ENCODE measurements at regions not wholly inside any gene's neighbourhood (a gene's known extent, or its start where the extent isn't known, plus 50 kb on each side); places are given as distances from the start of the nearest gene placed in this dataset.
"Not testable (repeated sequence)": the region's sequence is repeated elsewhere in the genome, so short reads cannot be mapped to it uniquely, and the experiment has no call there.

DNA sequence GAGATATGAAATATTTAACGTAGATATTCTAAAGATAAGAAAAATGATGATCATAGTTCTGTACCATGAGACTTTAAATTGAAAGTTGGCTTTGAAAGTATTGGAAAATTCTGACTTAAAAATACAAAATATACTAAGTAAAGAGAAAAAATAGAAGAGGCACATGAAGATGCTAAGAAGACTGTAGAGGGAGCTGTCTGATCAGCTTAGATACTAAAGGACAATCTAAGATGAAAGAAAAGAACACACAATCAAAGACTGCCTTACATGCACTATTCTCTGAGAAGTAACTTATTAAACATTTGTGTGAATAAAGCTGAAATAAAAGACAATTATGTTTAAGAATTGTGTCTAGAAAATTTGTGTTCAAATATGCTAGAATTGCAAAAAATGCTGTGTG lies 55.1 kb downstream of the RBMXL2 start:
- H3K36me3 ChIP-seq (ENCODE audit: low read depth), result no peaks in the 10 kb centered on the region
- WGBS, 2 experiments (ENCODE audit: low coverage in 1 of 2, low lambda C conversion rate in 2 of 2, missing lambda C conversion rate in 2 of 2), result 0 to 3% methylated on average over 1 of the region's 1 CpG
- H3K9me2 ChIP-seq (ENCODE audit: insufficient read depth), result no peaks in the 10 kb centered on the region
- H3K27me3 ChIP-seq (replicated peaks; ENCODE audit: insufficient read depth), result 0 out of 2 replicates have a peak, but pooled peaks cover 4% of the 10 kb centered on the region
- H3K4me3 ChIP-seq, result no peak overlapping the region
- no peak overlapping the region for H3K27ac ChIP-seq
- no peaks in the 10 kb centered on the region for H4K20me1 ChIP-seq (ENCODE audit: insufficient read depth)
- no peaks in the 10 kb centered on the region for H3K9me3 ChIP-seq (ENCODE audit: low read depth)
- no peak overlapping the region for H3K9ac ChIP-seq
- no peaks in the 10 kb centered on the region for H3K79me2 ChIP-seq (ENCODE audit: insufficient read depth)
- TF ChIP-seq EZH2phosphoT487 (IDR thresholded peaks at IDR 0.05; ENCODE audit: insufficient read depth, low read depth) (no peak), EZH2 (IDR thresholded peaks at IDR 0.05; ENCODE audit: insufficient read depth, poor library complexity, severe bottlenecking) (no peak)
- DNase-seq, result peak; percentile 42
- H3K4me1 ChIP-seq (ENCODE audit: insufficient read depth), result no peaks in the 10 kb centered on the region
- in situ Hi-C loops (cut with MboI), result no loop called here
- no peaks in the 10 kb centered on the region for H3F3A ChIP-seq (ENCODE audit: insufficient read depth)
- no peak overlapping the region for H2AFZ ChIP-seq
- no peak overlapping the region for H3K4me2 ChIP-seq (ENCODE audit: unreplicated experiment)

- H3K9me2 ChIP-seq (ENCODE audit: insufficient read depth); H3K4me1 ChIP-seq (ENCODE audit: insufficient read depth); H2AFZ ChIP-seq; DNase-seq; H3K4me3 ChIP-seq; H3F3A ChIP-seq (ENCODE audit: insufficient read depth); H3K27me3 ChIP-seq (replicated peaks; ENCODE audit: insufficient read depth); H3K79me2 ChIP-seq (ENCODE audit: insufficient read depth); H3K9me3 ChIP-seq (ENCODE audit: low read depth); H3K27ac ChIP-seq; H3K4me2 ChIP-seq (ENCODE audit: unreplicated experiment); H3K9ac ChIP-seq; in situ Hi-C loops (cut with MboI); H4K20me1 ChIP-seq (ENCODE audit: insufficient read depth); H3K36me3 ChIP-seq (ENCODE audit: low read depth): not testable (repeated sequence)
- WGBS, 2 experiments (ENCODE audit: low coverage in 1 of 2, low lambda C conversion rate in 2 of 2, missing lambda C conversion rate in 2 of 2), result 78 to 87% methylated on average over 4 of the region's 4 CpGs
Measured at GRCh38 chr11:7150104-7150503, 61.3 kb downstream of the RBMXL2 start.

- peak; percentile 16 for DNase-seq
- Histone ChIP-seq H3K27me3 (replicated peaks; ENCODE audit: insufficient read depth) (no peaks in the 10 kb centered on the region), H4K20me1 (ENCODE audit: insufficient read depth) (no peaks in the 10 kb centered on the region), H3K4me3 (no peak overlapping the region), H3K9me3 (ENCODE audit: low read depth) (no peaks in the 10 kb centered on the region), H2AFZ (no peak overlapping the region), H3F3A (ENCODE audit: insufficient read depth) (no peaks in the 10 kb centered on the region), H3K27ac (no peak overlapping the region), H3K79me2 (ENCODE audit: insufficient read depth) (no peaks in the 10 kb centered on the region), H3K9ac (no peak overlapping the region), H3K36me3 (ENCODE audit: low read depth) (no peaks in the 10 kb centered on the region), H3K9me2 (ENCODE audit: insufficient read depth) (no peaks in the 10 kb centered on the region), H3K4me1 (ENCODE audit: insufficient read depth) (no peaks in the 10 kb centered on the region), H3K4me2 (ENCODE audit: unreplicated experiment) (no peak overlapping the region)
- TF ChIP-seq EZH2phosphoT487 (IDR thresholded peaks at IDR 0.05; ENCODE audit: insufficient read depth, low read depth) (no peak), EZH2 (IDR thresholded peaks at IDR 0.05; ENCODE audit: insufficient read depth, poor library complexity, severe bottlenecking) (no peak)
- in situ Hi-C loops (cut with MboI), result no loop called here
- WGBS, 2 experiments (ENCODE audit: low coverage in 1 of 2, low lambda C conversion rate in 2 of 2, missing lambda C conversion rate in 2 of 2), result 2 to 6% methylated on average over 2 of the region's 2 CpGs
Measured at GRCh38 chr11:7154881-7155361, 66.1 kb downstream of the RBMXL2 start.

- Histone ChIP-seq H4K20me1 (ENCODE audit: insufficient read depth) (no peaks in the 10 kb centered on the region), H3K9me3 (ENCODE audit: low read depth) (no peaks in the 10 kb centered on the region), H3F3A (ENCODE audit: insufficient read depth) (no peaks in the 10 kb centered on the region), H3K4me2 (ENCODE audit: unreplicated experiment) (no peak overlapping the region), H3K9me2 (ENCODE audit: insufficient read depth) (no peaks in the 10 kb centered on the region), H3K36me3 (ENCODE audit: low read depth) (no peaks in the 10 kb centered on the region), H3K4me3 (no peak overlapping the region), H3K27me3 (replicated peaks; ENCODE audit: insufficient read depth) (no peaks in the 10 kb centered on the region), H3K4me1 (ENCODE audit: insufficient read depth) (no peaks in the 10 kb centered on the region), H3K79me2 (ENCODE audit: insufficient read depth) (no peaks in the 10 kb centered on the region), H2AFZ (no peak overlapping the region), H3K27ac (no peak overlapping the region), H3K9ac (no peak overlapping the region)
- in situ Hi-C loops (cut with MboI), result no loop called here
- TF ChIP-seq EZH2 (IDR thresholded peaks at IDR 0.05; ENCODE audit: insufficient read depth, poor library complexity, severe bottlenecking) (no peak), EZH2phosphoT487 (IDR thresholded peaks at IDR 0.05; ENCODE audit: insufficient read depth, low read depth) (no peak)
- 22 to 29% methylated on average over 3 of the region's 3 CpGs for WGBS, 2 experiments (ENCODE audit: low coverage in 1 of 2, low lambda C conversion rate in 2 of 2, missing lambda C conversion rate in 2 of 2)
- DNase-seq, result no peak
Measured at GRCh38 chr11:7160814-7161489, 72.2 kb downstream of the RBMXL2 start.

- H3K27ac ChIP-seq, result no peak overlapping the region
- 8 to 18% methylated on average over 3 of the region's 3 CpGs for WGBS, 2 experiments (ENCODE audit: low coverage in 1 of 2, low lambda C conversion rate in 2 of 2, missing lambda C conversion rate in 2 of 2)
- no peak overlapping the region for H2AFZ ChIP-seq
- no peaks in the 10 kb centered on the region for H3F3A ChIP-seq (ENCODE audit: insufficient read depth)
- DNase-seq, result no peak
- H3K4me1 ChIP-seq (ENCODE audit: insufficient read depth), result no peaks in the 10 kb centered on the region
- H3K9me3 ChIP-seq (ENCODE audit: low read depth), result no peaks in the 10 kb centered on the region
- no peak overlapping the region for H3K4me3 ChIP-seq
- no peaks in the 10 kb centered on the region for H3K79me2 ChIP-seq (ENCODE audit: insufficient read depth)
- H3K27me3 ChIP-seq (replicated peaks; ENCODE audit: insufficient read depth), result no peaks in the 10 kb centered on the region
- no peaks in the 10 kb centered on the region for H3K36me3 ChIP-seq (ENCODE audit: low read depth)
- no peaks in the 10 kb centered on the region for H3K9me2 ChIP-seq (ENCODE audit: insufficient read depth)
- no peak for TF ChIP-seq EZH2phosphoT487 (IDR thresholded peaks at IDR 0.05; ENCODE audit: insufficient read depth, low read depth)
- no peak for TF ChIP-seq EZH2 (IDR thresholded peaks at IDR 0.05; ENCODE audit: insufficient read depth, poor library complexity, severe bottlenecking)
- H3K4me2 ChIP-seq (ENCODE audit: unreplicated experiment), result no peak overlapping the region
- no peaks in the 10 kb centered on the region for H4K20me1 ChIP-seq (ENCODE audit: insufficient read depth)
- in situ Hi-C loops (cut with MboI), result no loop called here
- no peak overlapping the region for H3K9ac ChIP-seq
Measured at GRCh38 chr11:7165911-7166310, 77.1 kb downstream of the RBMXL2 start.
